Fibroblast of skin of left biceps (primary cell): ENCODE measurements at regions not wholly inside any gene's neighbourhood (a gene's known extent, or its start where the extent isn't known, plus 50 kb on each side); places are given as distances from the start of the nearest gene placed in this dataset.

Experiments
- DNase-seq, 2 experiments: peaks; one replicate each; pipeline ENCODE4 v3.0.0-alpha.2; 2013; ENCODE audit warnings: low read depth in 2 of 2

- no peak for DNase-seq
Observed at GRCh38 chr9:7304627-7304995, 495.0 kb downstream of the DMAC1 start.

- DNase-seq = no peak
Observed at GRCh38 chr9:7303907-7304626, 495.5 kb downstream of the DMAC1 start.

GRCh38 chr9:7300484-7300883, 499.1 kb downstream of the DMAC1 start:
- no peak for DNase-seq

GRCh38 chr9:7298123-7298522, 501.5 kb downstream of the DMAC1 start:
- DNase-seq = no peak

- DNase-seq = no peak
Observed at GRCh38 chr9:7297521-7297920, 502.1 kb downstream of the DMAC1 start.

- DNase-seq = no peak
Observed at GRCh38 chr9:7293091-7293490, 506.5 kb downstream of the DMAC1 start.

- no peak for DNase-seq
Observed at GRCh38 chr9:7289773-7290172, 509.8 kb downstream of the DMAC1 start.

- DNase-seq = no peak
Observed at GRCh38 chr9:7287986-7288385, 511.6 kb downstream of the DMAC1 start.

- DNase-seq = no peak
Observed at GRCh38 chr9:7287065-7287464, 512.5 kb downstream of the DMAC1 start.

GRCh38 chr9:7286101-7286500, 513.5 kb downstream of the DMAC1 start:
- no peak for DNase-seq

GRCh38 chr9:7285199-7285598, 514.4 kb downstream of the DMAC1 start:
- DNase-seq = no peak

- no peak for DNase-seq
Observed at GRCh38 chr9:7284517-7284916, 515.1 kb downstream of the DMAC1 start.

- DNase-seq = no peak
Observed at GRCh38 chr9:7284117-7284516, 515.5 kb downstream of the DMAC1 start.

GRCh38 chr9:7273575-7273974, 515.8 kb downstream of the KDM4C start:
- DNase-seq = no peak

GRCh38 chr9:7266911-7267595, 509.3 kb downstream of the KDM4C start:
- no peak for DNase-seq

- DNase-seq = no peak
Observed at GRCh38 chr9:7265181-7265580, 507.4 kb downstream of the KDM4C start.

- DNase-seq = no peak
Observed at GRCh38 chr9:7259544-7260241, 501.9 kb downstream of the KDM4C start.

GRCh38 chr9:7258688-7259396, 501.1 kb downstream of the KDM4C start:
- no peak for DNase-seq

GRCh38 chr9:7246917-7247522, 489.2 kb downstream of the KDM4C start:
- DNase-seq = no peak

- no peak for DNase-seq
Observed at GRCh38 chr9:7245976-7246580, 488.3 kb downstream of the KDM4C start.

- DNase-seq = no peak
Observed at GRCh38 chr9:7243838-7244237, 486.1 kb downstream of the KDM4C start.
